Osteoblast (primary cell): ENCODE measurements at regions not wholly inside any gene's neighbourhood (a gene's known extent, or its start where the extent isn't known, plus 50 kb on each side); places are given as distances from the start of the nearest gene placed in this dataset.

Experiments used
- DNase-seq: peaks from one replicate; pipeline ENCODE4 v3.0.0; 2011; ENCODE audit warnings: low spot score, mixed read lengths; ENCODE audit not compliant: insufficient read length; ENCODE audit errors: missing footprints
- H2AFZ ChIP-seq: 2 replicates; pipeline ENCODE4 v1.6.0; 2011; ENCODE audit warnings: mild to moderate bottlenecking, low read length
- H3K27ac ChIP-seq: 2 replicates; pipeline ENCODE4 v1.5.1; 2011; ENCODE audit warnings: mild to moderate bottlenecking, low read depth, low read length, moderate library complexity
- H3K27me3 ChIP-seq: 2 replicates; pipeline ENCODE4 v1.6.0; 2012; ENCODE audit warnings: mild to moderate bottlenecking, control low read depth, inconsistent platforms, low read length, moderate library complexity; ENCODE audit not compliant: insufficient read depth
- H3K36me3 ChIP-seq: 2 replicates; pipeline ENCODE4 v1.5.1; 2011; ENCODE audit warnings: mild to moderate bottlenecking, low read length, control low read depth, moderate library complexity; ENCODE audit not compliant: insufficient read depth
- H3K4me1 ChIP-seq: 2 replicates; pipeline ENCODE4 v1.5.1; 2011; ENCODE audit warnings: mild to moderate bottlenecking, low read length, control low read depth, moderate library complexity; ENCODE audit not compliant: insufficient read depth
- H3K4me2 ChIP-seq: 2 replicates; pipeline ENCODE4 v1.6.0; 2011; ENCODE audit warnings: mild to moderate bottlenecking, low read length; ENCODE audit not compliant: insufficient read depth
- H3K4me3 ChIP-seq: fragments of 200-600 bp; sonication (generic); 3 replicates; pipeline ENCODE4 v1.5.1; 2012; ENCODE audit warnings: mild to moderate bottlenecking, low read length, inconsistent platforms; ENCODE audit not compliant: insufficient read depth
- H3K79me2 ChIP-seq: 2 replicates; pipeline ENCODE4 v1.6.0; 2012; ENCODE audit warnings: mild to moderate bottlenecking, low read length, control low read depth, inconsistent platforms; ENCODE audit not compliant: insufficient read depth
- H3K9me3 ChIP-seq: 2 replicates; pipeline ENCODE4 v1.5.1; 2011; ENCODE audit warnings: low read depth, low read length, control low read depth
- H4K20me1 ChIP-seq: 2 replicates; pipeline ENCODE4 v1.6.0; 2012; ENCODE audit warnings: mild to moderate bottlenecking, low read length, control low read depth; ENCODE audit not compliant: insufficient read depth
- CTCF ChIP-seq: IDR thresholded peaks from 2 replicates; pipeline ENCODE4 v1.5.1; 2011; ENCODE audit warnings: mild to moderate bottlenecking, low read depth, low read length, moderate library complexity; ENCODE audit errors: extremely low read depth

- Histone ChIP-seq H3K4me3 (no peak overlapping the region), H3K27ac (no peak overlapping the region), H3K79me2 (no peaks in the 10 kb centered on the region), H4K20me1 (peaks cover 3% of the 10 kb centered on the region), H3K4me2 (no peak overlapping the region), H2AFZ (no peak overlapping the region), H3K36me3 (no peaks in the 10 kb centered on the region), H3K4me1 (no peaks in the 10 kb centered on the region), H3K27me3 (peaks cover 49% of the 10 kb centered on the region), H3K9me3 (no peaks in the 10 kb centered on the region)
- no peak for TF ChIP-seq CTCF
- no peak for DNase-seq
Observed at GRCh38 chrX:40523852-40524251, 56.9 kb upstream of the ATP6AP2 start.

DNA sequence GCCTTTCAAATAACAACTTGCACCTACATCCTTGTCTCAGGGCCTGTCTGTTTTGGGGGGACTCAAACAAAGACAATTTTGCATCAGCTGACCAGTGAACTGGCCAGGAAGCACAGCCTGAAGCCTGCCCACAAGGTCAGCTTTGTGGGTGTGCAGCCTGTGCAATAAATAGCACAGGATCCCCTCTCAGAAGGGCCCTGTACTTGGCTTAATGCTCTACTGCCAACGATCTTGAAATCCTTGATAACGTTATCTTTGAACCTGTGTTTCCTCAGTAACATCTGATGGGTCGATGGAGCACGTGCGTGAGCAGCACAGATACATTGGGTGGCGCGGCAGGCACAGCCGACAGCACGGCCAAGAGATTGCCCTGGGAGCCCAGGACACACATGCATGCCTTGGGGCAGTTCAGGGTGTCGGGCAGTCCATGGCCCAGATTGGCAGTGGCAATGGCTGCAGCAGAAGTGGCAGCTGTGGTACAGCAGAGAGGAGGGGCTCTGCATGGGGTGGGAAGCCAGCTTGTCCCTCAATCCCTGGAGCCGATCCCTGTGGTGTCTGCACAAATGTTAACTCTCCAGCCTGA is 58.8 kb upstream of the ATP6AP2 start:
- no peak overlapping the region for H3K27ac ChIP-seq
- TF ChIP-seq CTCF, result no peak
- no peaks in the 10 kb centered on the region for H3K79me2 ChIP-seq
- no peaks in the 10 kb centered on the region for H3K9me3 ChIP-seq
- no peak overlapping the region for H3K4me3 ChIP-seq
- H4K20me1 ChIP-seq, result peaks cover 3% of the 10 kb centered on the region
- H2AFZ ChIP-seq, result no peak overlapping the region
- no peaks in the 10 kb centered on the region for H3K4me1 ChIP-seq
- no peak overlapping the region for H3K4me2 ChIP-seq
- DNase-seq, result no peak
- H3K36me3 ChIP-seq, result no peaks in the 10 kb centered on the region
- H3K27me3 ChIP-seq, result peaks cover 33% of the 10 kb centered on the region

- no peak overlapping the region for H2AFZ ChIP-seq
- H3K36me3 ChIP-seq, result no peaks in the 10 kb centered on the region
- peaks cover 18% of the 10 kb centered on the region for H3K27me3 ChIP-seq
- no peaks in the 10 kb centered on the region for H3K4me1 ChIP-seq
- H3K79me2 ChIP-seq, result no peaks in the 10 kb centered on the region
- no peaks in the 10 kb centered on the region for H4K20me1 ChIP-seq
- no peak for TF ChIP-seq CTCF
- H3K27ac ChIP-seq, result no peak overlapping the region
- DNase-seq, result no peak
- H3K4me3 ChIP-seq, result no peak overlapping the region
- H3K4me2 ChIP-seq, result no peak overlapping the region
- no peaks in the 10 kb centered on the region for H3K9me3 ChIP-seq
Observed at GRCh38 chrX:40514376-40514775, 66.4 kb upstream of the ATP6AP2 start.

- no peak for DNase-seq
- H2AFZ ChIP-seq, result no peak overlapping the region
- TF ChIP-seq CTCF, result no peak
Observed at GRCh38 chrX:40513835-40514234, 66.9 kb upstream of the ATP6AP2 start.

More at GRCh38 chrX:40513835-40514234, 66.9 kb upstream of the ATP6AP2 start:
- H3K27me3 ChIP-seq, result peaks cover 22% of the 10 kb centered on the region
- no peak overlapping the region for H3K4me2 ChIP-seq
- no peaks in the 10 kb centered on the region for H3K4me1 ChIP-seq
- no peaks in the 10 kb centered on the region for H3K9me3 ChIP-seq
- no peak overlapping the region for H3K4me3 ChIP-seq
- no peaks in the 10 kb centered on the region for H3K36me3 ChIP-seq
- H3K79me2 ChIP-seq, result no peaks in the 10 kb centered on the region
- H4K20me1 ChIP-seq, result no peaks in the 10 kb centered on the region
- H3K27ac ChIP-seq, result no peak overlapping the region
